ENCODE measurements at regions not wholly inside any gene's neighbourhood (a gene's known extent, or its start where the extent isn't known, plus 50 kb on each side); places are given as distances from the start of the nearest gene placed in this dataset.
"Not testable (repeated sequence)": the region's sequence is repeated elsewhere in the genome, so short reads cannot be mapped to it uniquely, and the experiment has no call there.

- not testable (repeated sequence) for DNase-seq (ENCODE audit: low read depth in 1 of 2, low spot score in 1 of 2); H3K27me3 ChIP-seq (ENCODE audit: insufficient read depth, poor library complexity, severe bottlenecking); H3K4me3 ChIP-seq (replicated peaks; ENCODE audit: insufficient read depth, low read length); H3K27ac ChIP-seq (replicated peaks)
These were observed 64.5 kb upstream of the HTR1E start for GRCh38 chr6:86872810-86873209.

- H3K27ac ChIP-seq (replicated peaks), result no peak overlapping the region
- no peak overlapping the region for H3K4me3 ChIP-seq (replicated peaks; ENCODE audit: insufficient read depth, low read length)
- no peaks in the 10 kb centered on the region for H3K27me3 ChIP-seq (ENCODE audit: insufficient read depth, poor library complexity, severe bottlenecking)
- DNase-seq (ENCODE audit: low read depth in 1 of 2, low spot score in 1 of 2), result no peak
- TF ChIP-seq GABPA (IDR thresholded peaks at IDR 0.05; ENCODE audit: low read depth), result no peak
- no peak for TF ChIP-seq REST (IDR thresholded peaks at IDR 0.05; ENCODE audit: insufficient replicate concordance, low read depth)
- no peak for TF ChIP-seq SPI1 (IDR thresholded peaks at IDR 0.05; ENCODE audit: borderline replicate concordance, low read depth)
- TF ChIP-seq CTCF (IDR thresholded peaks at IDR 0.05; ENCODE audit: insufficient read depth, low read length), result no peak
- no peak for TF ChIP-seq POLR2AphosphoS5 (IDR thresholded peaks at IDR 0.05; ENCODE audit: low read depth)
These were observed 65.6 kb upstream of the HTR1E start for GRCh38 chr6:86871681-86872080.

- H3K27ac ChIP-seq (replicated peaks), result no peak overlapping the region
- no peaks in the 10 kb centered on the region for H3K27me3 ChIP-seq (ENCODE audit: insufficient read depth, poor library complexity, severe bottlenecking)
- no peak overlapping the region for H3K4me3 ChIP-seq (replicated peaks; ENCODE audit: insufficient read depth, low read length)
- no peak for TF ChIP-seq REST (IDR thresholded peaks at IDR 0.05; ENCODE audit: insufficient replicate concordance, low read depth)
- no peak for TF ChIP-seq POLR2AphosphoS5 (IDR thresholded peaks at IDR 0.05; ENCODE audit: low read depth)
- TF ChIP-seq SPI1 (IDR thresholded peaks at IDR 0.05; ENCODE audit: borderline replicate concordance, low read depth), result no peak
- TF ChIP-seq GABPA (IDR thresholded peaks at IDR 0.05; ENCODE audit: low read depth), result no peak
- TF ChIP-seq CTCF (IDR thresholded peaks at IDR 0.05; ENCODE audit: insufficient read depth, low read length), result no peak
- no peak for DNase-seq (ENCODE audit: low read depth in 1 of 2, low spot score in 1 of 2)
These were observed 67.8 kb upstream of the HTR1E start for GRCh38 chr6:86869500-86869899.

GRCh38 chr6:86859513-86859912, 77.8 kb upstream of the HTR1E start:
- Histone ChIP-seq H3K27ac (replicated peaks) (no peak overlapping the region), H3K27me3 (ENCODE audit: insufficient read depth, poor library complexity, severe bottlenecking) (no peaks in the 10 kb centered on the region), H3K4me3 (replicated peaks; ENCODE audit: insufficient read depth, low read length) (no peak overlapping the region)
- TF ChIP-seq GABPA (IDR thresholded peaks at IDR 0.05; ENCODE audit: low read depth) (no peak), REST (IDR thresholded peaks at IDR 0.05; ENCODE audit: insufficient replicate concordance, low read depth) (no peak), SPI1 (IDR thresholded peaks at IDR 0.05; ENCODE audit: borderline replicate concordance, low read depth) (no peak), CTCF (IDR thresholded peaks at IDR 0.05; ENCODE audit: insufficient read depth, low read length) (no peak), POLR2AphosphoS5 (IDR thresholded peaks at IDR 0.05; ENCODE audit: low read depth) (no peak)
- DNase-seq (ENCODE audit: low read depth in 1 of 2, low spot score in 1 of 2), result no peak
